Upper lobe of left lung (tissue), 4 donors: ENCODE measurements at regions not wholly inside any gene's neighbourhood (a gene's known extent, or its start where the extent isn't known, plus 50 kb on each side); places are given as distances from the start of the nearest gene placed in this dataset.

Source experiments
- EP300 ChIP-seq, 4 donors: sonication (generic); formaldehyde crosslinking; IDR thresholded peaks; one replicate each; pipeline ENCODE4 v1.5.1; 2017; ENCODE audit warnings: antibody characterized with exemption in 4 of 4, control low read depth in 2 of 4
- POLR2A ChIP-seq, 4 donors: fragments of 450-650 bp; IDR thresholded peaks; one replicate each; pipeline ENCODE4 v1.5.1; 2016 to 2017; ENCODE audit warnings: antibody characterized with exemption in 4 of 4, mild to moderate bottlenecking in 2 of 4
- TF ChIP-seq, protein P1 (sequence below), 6 experiments: fragments of 450-650 bp in 4 of 6; fragments of 200-600 bp in 2 of 6; sonication (generic) in 2 of 6; IDR thresholded peaks; one replicate each; pipeline ENCODE4 v1.5.1; 2016 to 2019; ENCODE audit warnings: antibody characterized with exemption in 6 of 6

GRCh38 chr7:52863652-52864051, 171.8 kb upstream of the POM121L12 start:
- TF ChIP-seq, protein P1, sequence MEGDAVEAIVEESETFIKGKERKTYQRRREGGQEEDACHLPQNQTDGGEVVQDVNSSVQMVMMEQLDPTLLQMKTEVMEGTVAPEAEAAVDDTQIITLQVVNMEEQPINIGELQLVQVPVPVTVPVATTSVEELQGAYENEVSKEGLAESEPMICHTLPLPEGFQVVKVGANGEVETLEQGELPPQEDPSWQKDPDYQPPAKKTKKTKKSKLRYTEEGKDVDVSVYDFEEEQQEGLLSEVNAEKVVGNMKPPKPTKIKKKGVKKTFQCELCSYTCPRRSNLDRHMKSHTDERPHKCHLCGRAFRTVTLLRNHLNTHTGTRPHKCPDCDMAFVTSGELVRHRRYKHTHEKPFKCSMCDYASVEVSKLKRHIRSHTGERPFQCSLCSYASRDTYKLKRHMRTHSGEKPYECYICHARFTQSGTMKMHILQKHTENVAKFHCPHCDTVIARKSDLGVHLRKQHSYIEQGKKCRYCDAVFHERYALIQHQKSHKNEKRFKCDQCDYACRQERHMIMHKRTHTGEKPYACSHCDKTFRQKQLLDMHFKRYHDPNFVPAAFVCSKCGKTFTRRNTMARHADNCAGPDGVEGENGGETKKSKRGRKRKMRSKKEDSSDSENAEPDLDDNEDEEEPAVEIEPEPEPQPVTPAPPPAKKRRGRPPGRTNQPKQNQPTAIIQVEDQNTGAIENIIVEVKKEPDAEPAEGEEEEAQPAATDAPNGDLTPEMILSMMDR (IDR thresholded peaks at IDR 0.05), result no peak
- TF ChIP-seq EP300 (IDR thresholded peaks at IDR 0.05) (no peak), POLR2A (IDR thresholded peaks at IDR 0.05) (no peak)
